ENCODE measurements at regions not wholly inside any gene's neighbourhood (a gene's known extent, or its start where the extent isn't known, plus 50 kb on each side); places are given as distances from the start of the nearest gene placed in this dataset.

- no peak for TF ChIP-seq POLR2A (IDR thresholded peaks at IDR 0.05)
- no peak for TF ChIP-seq CTCF (IDR thresholded peaks at IDR 0.05)
Observed at GRCh38 chr6:86477500-86478148, 459.7 kb upstream of the HTR1E start.

Measured in right lobe of liver (tissue), 4 donors.